H1 (cell line): ENCODE measurements at regions not wholly inside any gene's neighbourhood (a gene's known extent, or its start where the extent isn't known, plus 50 kb on each side); places are given as distances from the start of the nearest gene placed in this dataset.

ENCODE experiments used
- CTCF ChIA-PET: fragments of 300-600 bp; sonication (Branson Sonifier 250); formaldehyde crosslinking; loops from one replicate; lab custom pipeline; 2021; ENCODE audit not compliant: partially characterized antibody; lab: Charles Lee
- POLR2A ChIA-PET: fragments of 300-600 bp; sonication (Branson Sonifier 250); formaldehyde crosslinking; loops from one replicate; lab custom pipeline; 2021; ENCODE audit warnings: inconsistent platforms; ENCODE audit not compliant: partially characterized antibody; lab: Charles Lee
- DNase-seq, 2 experiments: peaks; one replicate each; pipeline versions ENCODE4 v3.0.0 to v3.0.0-alpha.2; 2010 to 2022; ENCODE audit warnings: low spot score in 2 of 2, low read depth in 1 of 2, mixed read lengths in 1 of 2
- FAIRE-seq: peaks from 2 replicates; lab custom pipeline; 2011; peaks lifted over from hg19 to GRCh38; lab: Jason Lieb, UNC
- H2AFZ ChIP-seq: 2 replicates; pipeline ENCODE4 v1.8.1; 2012; ENCODE audit warnings: low read length, inconsistent platforms
- H2AK5ac ChIP-seq: 2 replicates; pipeline ENCODE4 v1.6.1; 2013; ENCODE audit warnings: low read depth, low read length
- H2BK120ac ChIP-seq: replicated peaks from 2 replicates; pipeline ENCODE3; 2013; ENCODE audit warnings: low read depth, low read length, inconsistent platforms
- H2BK12ac ChIP-seq: 2 replicates; pipeline ENCODE4 v1.6.1; 2013; ENCODE audit warnings: low read depth, low read length
- H2BK15ac ChIP-seq: 2 replicates; pipeline ENCODE4 v1.6.1; 2013; ENCODE audit warnings: low read length
- H2BK20ac ChIP-seq: 2 replicates; pipeline ENCODE4 v1.6.1; 2013; ENCODE audit warnings: low read length
- H2BK5ac ChIP-seq: 2 replicates; pipeline ENCODE4 v1.6.1; 2013; ENCODE audit warnings: low read depth, low read length
- H3K14ac ChIP-seq: 2 replicates; pipeline ENCODE4 v1.6.1; 2013; ENCODE audit warnings: inconsistent platforms; ENCODE audit not compliant: insufficient read length
- H3K18ac ChIP-seq: 2 replicates; pipeline ENCODE4 v1.6.1; 2013; ENCODE audit warnings: low read length; ENCODE audit errors: extremely low read depth
- H3K23ac ChIP-seq: 2 replicates; pipeline ENCODE4 v1.6.1; 2013; ENCODE audit warnings: inconsistent platforms; ENCODE audit not compliant: insufficient read length
- H3K23me2 ChIP-seq: 2 replicates; pipeline ENCODE4 v1.6.1; 2013; ENCODE audit warnings: low read depth, low read length
- H3K27ac ChIP-seq: 2 replicates; pipeline ENCODE4 v1.6.1; 2011; ENCODE audit warnings: low read depth, low read length, inconsistent platforms
- H3K27me3 ChIP-seq, 4 experiments: replicated peaks in 1 of 4; 1 replicate in 1 of 4; 2 replicates in 3 of 4; pipeline versions ENCODE4 v1.6.1 to v1.8.1; 2011 to 2013; ENCODE audit warnings: low read length in 3 of 4, mild to moderate bottlenecking in 3 of 4, inconsistent platforms in 2 of 4, mixed read lengths in 2 of 4, moderate library complexity in 1 of 4; ENCODE audit not compliant: control insufficient read depth in 3 of 4, insufficient read depth in 3 of 4; ENCODE audit errors: extremely low read depth in 1 of 4
- H3K36me3 ChIP-seq, 4 experiments: 2 replicates each; pipeline versions ENCODE4 v1.6.1 to v1.8.1; 2011 to 2013; ENCODE audit warnings: mild to moderate bottlenecking in 4 of 4, low read length in 3 of 4, moderate library complexity in 2 of 4, control low read depth in 1 of 4, inconsistent platforms in 1 of 4; ENCODE audit not compliant: insufficient read depth in 4 of 4, control insufficient read depth in 2 of 4
- H3K4ac ChIP-seq: replicated peaks from 2 replicates; pipeline ENCODE3; 2013; ENCODE audit warnings: low read length, low read depth, mixed read lengths, inconsistent platforms; ENCODE audit not compliant: insufficient read length
- H3K4me1 ChIP-seq, 4 experiments: replicated peaks in 1 of 4; 1 replicate in 1 of 4; 2 replicates in 3 of 4; pipeline versions ENCODE4 v1.6.1 to v1.8.1; 2011 to 2013; ENCODE audit warnings: low read length in 3 of 4, inconsistent platforms in 2 of 4, mixed read lengths in 1 of 4; ENCODE audit not compliant: insufficient read depth in 4 of 4, control insufficient read depth in 3 of 4
- H3K4me2 ChIP-seq, 2 experiments: 2 replicates each; pipeline versions ENCODE4 v1.6.1 to v1.8.1; 2011 to 2013; ENCODE audit warnings: low read depth in 2 of 2, low read length in 2 of 2, control low read depth in 1 of 2, inconsistent platforms in 1 of 2, mild to moderate bottlenecking in 1 of 2; ENCODE audit not compliant: insufficient read depth in 1 of 2
- H3K4me3 ChIP-seq, 4 experiments: fragments of 200-600, 300-600 bp in 1 of 4; sonication (generic), shearing (Covaris generic), sonication (Bioruptor Twin) in 1 of 4; 2 replicates each; pipeline versions ENCODE4 v1.5.1 to v1.8.1; 2011 to 2016; ENCODE audit warnings: low read length in 4 of 4, low read depth in 3 of 4, control low read depth in 2 of 4, inconsistent platforms in 2 of 4, mild to moderate bottlenecking in 2 of 4, mixed read lengths in 1 of 4, moderate library complexity in 1 of 4; ENCODE audit not compliant: insufficient read depth in 2 of 4; ENCODE audit errors: extremely low read depth in 1 of 4
- H3K56ac ChIP-seq: replicated peaks from 2 replicates; pipeline ENCODE3; 2013; ENCODE audit warnings: low read depth, mild to moderate bottlenecking, mixed read lengths, low read length, inconsistent platforms; ENCODE audit not compliant: insufficient read length
- H3K79me1 ChIP-seq: 2 replicates; pipeline ENCODE4 v1.6.1; 2013; ENCODE audit warnings: low read depth, low read length, control low read depth
- H3K79me2 ChIP-seq, 2 experiments: 2 replicates each; pipeline versions ENCODE4 v1.6.1 to v1.8.1; 2012 to 2013; ENCODE audit warnings: low read length in 2 of 2, mild to moderate bottlenecking in 2 of 2, inconsistent platforms in 1 of 2; ENCODE audit not compliant: insufficient read depth in 2 of 2, control insufficient read depth in 1 of 2
- H3K9ac ChIP-seq, 4 experiments: replicated peaks in 1 of 4; 1 replicate in 1 of 4; 2 replicates in 3 of 4; pipeline versions ENCODE4 v1.6.1 to v1.8.1; 2011 to 2013; ENCODE audit warnings: low read depth in 3 of 4, low read length in 3 of 4, control low read depth in 2 of 4, mild to moderate bottlenecking in 2 of 4, moderate library complexity in 2 of 4, inconsistent platforms in 1 of 4; ENCODE audit errors: extremely low read depth in 1 of 4
- H3K9me3 ChIP-seq, 2 experiments: 2 replicates each; pipeline versions ENCODE4 v1.6.1 to v1.8.1; 2012 to 2013; ENCODE audit warnings: mild to moderate bottlenecking in 2 of 2, moderate library complexity in 2 of 2, control low read depth in 1 of 2, inconsistent platforms in 1 of 2, low read depth in 1 of 2, low read length in 1 of 2, mixed read lengths in 1 of 2; ENCODE audit not compliant: insufficient read depth in 2 of 2
- H4K20me1 ChIP-seq, 2 experiments: replicated peaks in 1 of 2; 2 replicates each; pipeline versions ENCODE3 to v1.8.1; 2011 to 2013; ENCODE audit warnings: inconsistent platforms in 2 of 2, low read length in 2 of 2, mild to moderate bottlenecking in 1 of 2; ENCODE audit not compliant: insufficient read depth in 2 of 2, control insufficient read depth in 1 of 2
- H4K5ac ChIP-seq: 2 replicates; pipeline ENCODE4 v1.6.1; 2013; ENCODE audit warnings: low read length, low read depth, mixed read lengths, inconsistent platforms; ENCODE audit not compliant: insufficient read length
- H4K8ac ChIP-seq: 2 replicates; pipeline ENCODE4 v1.8.0; 2013; ENCODE audit warnings: mild to moderate bottlenecking, moderate library complexity, low read length, inconsistent platforms; ENCODE audit not compliant: insufficient read depth; ENCODE audit errors: extremely low read depth
- H4K91ac ChIP-seq: replicated peaks from 2 replicates; pipeline ENCODE3; 2013; ENCODE audit warnings: low read length, mixed read lengths, inconsistent platforms; ENCODE audit not compliant: insufficient read length
- NANOG ChIP-seq: IDR thresholded peaks from 2 replicates; pipeline ENCODE4 v1.6.1; 2011; ENCODE audit warnings: low read length, low read depth, mild to moderate bottlenecking, inconsistent platforms; ENCODE audit not compliant: insufficient read depth, poor library complexity, severe bottlenecking
- whole genome bisulfite sequencing, 2 experiments: shearing (Covaris generic) in 1 of 2; methylation state at CpG; one replicate each; pipeline versions ENCODE4 v1.1.6 to v1.1.7; 2013 to 2015; ENCODE audit warnings: low lambda C conversion rate in 2 of 2, mixed read lengths in 2 of 2, inconsistent platforms in 1 of 2, low coverage in 1 of 2, missing lambda C conversion rate in 1 of 2; ENCODE audit not compliant: insufficient replicate concordance in 2 of 2, insufficient coverage in 1 of 2, insufficient read length in 1 of 2; ENCODE audit errors: extremely low coverage in 1 of 2, missing lambda C conversion rate in 1 of 2; 5-methylcytosine and 5-hydroxymethylcytosine counted together
- TF ChIP-seq, protein P1 (sequence below): IDR thresholded peaks from 2 replicates; pipeline ENCODE4 v1.6.1; 2012; ENCODE audit warnings: inconsistent platforms

GRCh38 chr14:48274826-48275225, 599.4 kb upstream of the MDGA2 start:
- Histone ChIP-seq H3K27me3 (no peaks in the 10 kb centered on the region), H2BK12ac (peak overlapping the region; percentile 78; the same call in 1 of the 2 replicates), H4K20me1 (no peaks in the 10 kb centered on the region), H3K79me1 (no peaks in the 10 kb centered on the region; the same call in 1 of the 2 replicates), H3K4me3 (no peak overlapping the region), H4K5ac (no peak overlapping the region), H3K18ac (no peak overlapping the region), H3K4ac (no peak overlapping the region), H2BK5ac (no peak overlapping the region), H2AFZ (no peak overlapping the region), H3K14ac (no peak overlapping the region), H2BK15ac (no peak overlapping the region), H3K4me1 (peaks cover 0 to 4% (median 0%) of the 10 kb centered on the region in 4 experiments; a peak in 1 of 7 replicates), H3K23me2 (no peaks in the 10 kb centered on the region), H2BK20ac (0 out of 2 replicates have a peak overlapping the region, but pooled peaks have one; percentile 15), H2BK120ac (no peak overlapping the region), H3K9ac (no peak overlapping the region), H3K23ac (no peak overlapping the region), H3K4me2 (no peak overlapping the region), H4K91ac (no peak overlapping the region), H3K9me3 (no peaks in the 10 kb centered on the region), H3K27ac (no peak overlapping the region), H4K8ac (no peak overlapping the region), H2AK5ac (no peak overlapping the region), H3K79me2 (no peaks in the 10 kb centered on the region), H3K36me3 (no peaks in the 10 kb centered on the region), H3K56ac (no peak overlapping the region)
- POLR2A ChIA-PET, result no interaction called here
- no peak for TF ChIP-seq NANOG
- TF ChIP-seq, protein P1, sequence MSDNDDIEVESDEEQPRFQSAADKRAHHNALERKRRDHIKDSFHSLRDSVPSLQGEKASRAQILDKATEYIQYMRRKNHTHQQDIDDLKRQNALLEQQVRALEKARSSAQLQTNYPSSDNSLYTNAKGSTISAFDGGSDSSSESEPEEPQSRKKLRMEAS, result no peak
- WGBS, 2 experiments, result 96% methylated on average over 3 of the region's 3 CpGs; no CpG with 5 or more reads in 1 of the 2 experiments
- FAIRE-seq, result no peak
- CTCF ChIA-PET, result no interaction called here
- no peak for DNase-seq
